Upper lobe of left lung (tissue), 6 donors: ENCODE measurements at regions not wholly inside any gene's neighbourhood (a gene's known extent, or its start where the extent isn't known, plus 50 kb on each side); places are given as distances from the start of the nearest gene placed in this dataset.
"Not testable (repeated sequence)": the region's sequence is repeated elsewhere in the genome, so short reads cannot be mapped to it uniquely, and the experiment has no call there.

Experiments used
- ATAC-seq, 2 donors: fragments of 200-7000 bp; cut with Tn5 transposase; one replicate each; pipeline ENCODE4 v1.9.1; 2022; ENCODE audit warnings: mild to moderate bottlenecking in 2 of 2, moderate library complexity in 2 of 2; ENCODE audit not compliant: low FRiP score in 2 of 2
- DNase-seq, 2 donors: peaks; one replicate each; pipeline ENCODE4 v3.0.0-alpha.2; 2019 to 2020
- H3K27ac ChIP-seq, 4 donors: fragments of 200-600 bp; sonication (generic); one replicate each; pipeline ENCODE4 v1.5.1; 2016 to 2019
- H3K27me3 ChIP-seq, 4 donors: fragments of 200-600 bp; sonication (generic); one replicate each; pipeline ENCODE4 v1.5.1; 2017 to 2019
- H3K36me3 ChIP-seq, 4 donors: fragments of 200-600 bp; sonication (generic); one replicate each; pipeline ENCODE4 v1.5.1; 2016 to 2019
- H3K4me1 ChIP-seq, 4 donors: fragments of 200-600 bp; sonication (generic); one replicate each; pipeline ENCODE4 v1.5.1; 2018 to 2019
- H3K4me3 ChIP-seq, 4 donors: fragments of 200-600 bp; sonication (generic); one replicate each; pipeline ENCODE4 v1.5.1; 2017 to 2019; ENCODE audit warnings: mild to moderate bottlenecking in 2 of 4, moderate library complexity in 1 of 4
- H3K9me3 ChIP-seq, 4 donors: fragments of 200-600 bp; sonication (generic); one replicate each; pipeline ENCODE4 v1.5.1; 2018 to 2019
- EP300 ChIP-seq, 4 donors: sonication (generic); formaldehyde crosslinking; IDR thresholded peaks; one replicate each; pipeline ENCODE4 v1.5.1; 2017; ENCODE audit warnings: antibody characterized with exemption in 4 of 4, control low read depth in 2 of 4
- POLR2A ChIP-seq, 4 donors: fragments of 450-650 bp; IDR thresholded peaks; one replicate each; pipeline ENCODE4 v1.5.1; 2016 to 2017; ENCODE audit warnings: antibody characterized with exemption in 4 of 4, mild to moderate bottlenecking in 2 of 4
- POLR2AphosphoS5 ChIP-seq, 2 donors: sonication (generic); formaldehyde crosslinking; IDR thresholded peaks; one replicate each; pipeline ENCODE4 v1.5.1; 2017; ENCODE audit warnings: antibody characterized with exemption in 2 of 2
- WGBS, 2 donors: methylation state at CpG; one replicate each; pipeline ENCODE4 v1.1.5; 2017 to 2018; 5-methylcytosine and 5-hydroxymethylcytosine counted together
- TF ChIP-seq, protein P1 (sequence below), 6 experiments: fragments of 450-650 bp in 4 of 6; fragments of 200-600 bp in 2 of 6; sonication (generic) in 2 of 6; IDR thresholded peaks; one replicate each; pipeline ENCODE4 v1.5.1; 2016 to 2019; ENCODE audit warnings: antibody characterized with exemption in 6 of 6
- donor health status: DM: no; HTN: no; CAD: no; lungs with moderate emphysema.
- donor health status: DM: no; HTN: yes; CAD: no; lungs with severe emphysema.

DNA sequence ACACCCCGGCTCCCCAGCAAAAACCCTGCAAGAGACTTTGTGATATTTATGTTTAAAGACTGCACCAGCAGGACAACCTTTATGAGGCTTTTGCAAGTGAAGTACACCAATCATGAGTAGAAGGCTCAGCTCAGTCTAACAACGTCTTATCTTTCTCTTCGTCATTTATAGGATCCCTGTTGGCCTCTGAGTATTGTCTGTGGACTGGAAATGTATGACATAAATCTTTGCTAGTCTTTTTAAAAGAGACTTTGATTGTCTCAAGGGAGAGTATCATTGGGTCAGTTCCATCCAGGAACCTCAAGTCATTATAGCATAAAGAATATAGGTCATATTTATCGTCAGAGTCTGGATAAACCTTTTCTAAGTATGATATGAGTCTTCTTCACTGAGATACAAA, 505.0 kb upstream of the SOX9 start:
- Histone ChIP-seq H3K9me3 (peaks cover 0 to 16% (median 6%) of the 10 kb centered on the region in 4 donors), H3K36me3 (no peaks in the 10 kb centered on the region), H3K4me3 (no peak overlapping the region), H3K27me3 (no peaks in the 10 kb centered on the region), H3K27ac (no peak overlapping the region), H3K4me1 (no peaks in the 10 kb centered on the region)
- no peak for TF ChIP-seq POLR2AphosphoS5 (IDR thresholded peaks at IDR 0.05)
- TF ChIP-seq, protein P1, sequence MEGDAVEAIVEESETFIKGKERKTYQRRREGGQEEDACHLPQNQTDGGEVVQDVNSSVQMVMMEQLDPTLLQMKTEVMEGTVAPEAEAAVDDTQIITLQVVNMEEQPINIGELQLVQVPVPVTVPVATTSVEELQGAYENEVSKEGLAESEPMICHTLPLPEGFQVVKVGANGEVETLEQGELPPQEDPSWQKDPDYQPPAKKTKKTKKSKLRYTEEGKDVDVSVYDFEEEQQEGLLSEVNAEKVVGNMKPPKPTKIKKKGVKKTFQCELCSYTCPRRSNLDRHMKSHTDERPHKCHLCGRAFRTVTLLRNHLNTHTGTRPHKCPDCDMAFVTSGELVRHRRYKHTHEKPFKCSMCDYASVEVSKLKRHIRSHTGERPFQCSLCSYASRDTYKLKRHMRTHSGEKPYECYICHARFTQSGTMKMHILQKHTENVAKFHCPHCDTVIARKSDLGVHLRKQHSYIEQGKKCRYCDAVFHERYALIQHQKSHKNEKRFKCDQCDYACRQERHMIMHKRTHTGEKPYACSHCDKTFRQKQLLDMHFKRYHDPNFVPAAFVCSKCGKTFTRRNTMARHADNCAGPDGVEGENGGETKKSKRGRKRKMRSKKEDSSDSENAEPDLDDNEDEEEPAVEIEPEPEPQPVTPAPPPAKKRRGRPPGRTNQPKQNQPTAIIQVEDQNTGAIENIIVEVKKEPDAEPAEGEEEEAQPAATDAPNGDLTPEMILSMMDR (IDR thresholded peaks at IDR 0.05): no peak
- no peak for TF ChIP-seq EP300 (IDR thresholded peaks at IDR 0.05)
- no peak for TF ChIP-seq POLR2A (IDR thresholded peaks at IDR 0.05)
- DNase-seq (no peak), ATAC-seq (no peak)
- 70 to 80% methylated on average over 4 of the region's 4 CpGs for WGBS, 2 donors

- ATAC-seq, H3K36me3 ChIP-seq, H3K4me3 ChIP-seq, H3K27ac ChIP-seq, H3K4me1 ChIP-seq, DNase-seq, H3K27me3 ChIP-seq: not testable (repeated sequence)
- peaks cover 0 to 16% (median 6%) of the 10 kb centered on the region in 4 donors for H3K9me3 ChIP-seq
Observed at GRCh38 chr17:71617767-71618166, 503.1 kb upstream of the SOX9 start.

DNA sequence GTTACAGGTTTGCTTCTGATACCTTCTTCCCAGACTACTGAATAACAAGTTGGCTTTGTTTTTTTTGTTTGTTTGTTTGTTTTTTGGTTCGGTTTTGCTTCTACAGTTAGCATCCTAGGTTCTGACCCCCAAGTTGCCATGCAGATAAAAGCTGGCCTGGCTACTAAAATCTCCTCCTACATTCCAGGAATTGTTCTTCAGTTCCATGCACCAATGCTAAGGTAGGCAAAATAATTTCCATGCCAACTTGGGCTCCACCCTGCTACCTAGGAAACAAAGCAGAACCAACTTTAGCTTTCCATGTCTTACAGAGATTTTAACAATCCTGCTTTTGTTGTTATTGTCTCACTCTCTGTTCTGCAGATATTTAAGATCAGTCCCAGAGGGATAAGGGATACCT, 495.5 kb upstream of the SOX9 start:
- Histone ChIP-seq H3K9me3 (no peaks in the 10 kb centered on the region), H3K4me1 (no peaks in the 10 kb centered on the region), H3K4me3 (no peak overlapping the region), H3K36me3 (no peaks in the 10 kb centered on the region), H3K27me3 (no peaks in the 10 kb centered on the region), H3K27ac (no peak overlapping the region)
- ATAC-seq: no peak
- 67 to 71% methylated on average over 1 of the region's 1 CpG for WGBS, 2 donors
- no peak for DNase-seq
- TF ChIP-seq, protein P1 (IDR thresholded peaks at IDR 0.05): no peak
- TF ChIP-seq POLR2A (IDR thresholded peaks at IDR 0.05) (no peak), POLR2AphosphoS5 (IDR thresholded peaks at IDR 0.05) (no peak), EP300 (IDR thresholded peaks at IDR 0.05) (no peak)

DNA sequence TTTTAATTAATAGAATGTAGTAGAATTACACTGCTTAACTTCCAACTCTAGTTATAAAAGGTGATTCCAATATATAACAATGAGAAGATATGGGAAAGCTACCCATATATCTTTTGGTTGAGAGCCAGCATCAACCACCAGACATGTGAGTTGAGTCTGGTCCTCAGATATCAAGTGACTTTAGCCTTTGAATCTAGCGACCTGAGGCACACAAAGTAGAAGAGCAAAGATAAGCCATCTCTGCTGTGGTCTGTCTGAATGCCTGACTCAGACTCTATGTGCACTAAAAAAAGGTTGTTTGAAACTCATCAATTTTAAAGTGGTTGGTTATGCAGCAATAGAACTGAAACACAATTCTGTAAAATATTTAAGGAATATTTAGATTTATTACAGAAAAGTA, 492.5 kb upstream of the SOX9 start:
- Histone ChIP-seq H3K27me3 (no peaks in the 10 kb centered on the region), H3K9me3 (no peaks in the 10 kb centered on the region), H3K4me3 (no peak overlapping the region), H3K36me3 (no peaks in the 10 kb centered on the region), H3K27ac (no peak overlapping the region), H3K4me1 (peaks cover 0 to 5% (median 0%) of the 10 kb centered on the region in 4 donors)
- no peak for DNase-seq
- ATAC-seq: no peak
- TF ChIP-seq EP300 (IDR thresholded peaks at IDR 0.05) (no peak), POLR2A (IDR thresholded peaks at IDR 0.05) (no peak), POLR2AphosphoS5 (IDR thresholded peaks at IDR 0.05) (no peak)
- TF ChIP-seq, protein P1 (IDR thresholded peaks at IDR 0.05): no peak
- 45 to 70% methylated on average over 1 of the region's 1 CpG for WGBS, 2 donors

GRCh38 chr17:71631483-71631882, 489.3 kb upstream of the SOX9 start:
- no peaks in the 10 kb centered on the region for H3K27me3 ChIP-seq
- H3K4me3 ChIP-seq: no peak overlapping the region
- H3K27ac ChIP-seq: no peak overlapping the region
- H3K36me3 ChIP-seq: no peaks in the 10 kb centered on the region
- no peaks in the 10 kb centered on the region for H3K9me3 ChIP-seq
- ATAC-seq: no peak
- peaks cover 0 to 5% (median 0%) of the 10 kb centered on the region in 4 donors for H3K4me1 ChIP-seq
- TF ChIP-seq POLR2A (IDR thresholded peaks at IDR 0.05): no peak
- DNase-seq: no peak
- WGBS, 2 donors: 29 to 57% methylated on average over 1 of the region's 1 CpG

GRCh38 chr17:71632328-71632727, 488.5 kb upstream of the SOX9 start:
- Histone ChIP-seq H3K4me1 (peaks cover 0 to 5% (median 0%) of the 10 kb centered on the region in 4 donors), H3K4me3 (no peak overlapping the region), H3K27ac (no peak overlapping the region), H3K27me3 (no peaks in the 10 kb centered on the region), H3K36me3 (no peaks in the 10 kb centered on the region), H3K9me3 (no peaks in the 10 kb centered on the region)
- ATAC-seq: no peak
- no peak for DNase-seq
- TF ChIP-seq POLR2AphosphoS5 (IDR thresholded peaks at IDR 0.05) (no peak), EP300 (IDR thresholded peaks at IDR 0.05) (no peak), POLR2A (IDR thresholded peaks at IDR 0.05) (no peak)
- TF ChIP-seq, protein P1 (IDR thresholded peaks at IDR 0.05): no peak
- 21 to 38% methylated on average over 2 of the region's 2 CpGs for WGBS, 2 donors
